ENCODE measurements at regions not wholly inside any gene's neighbourhood (a gene's known extent, or its start where the extent isn't known, plus 50 kb on each side); places are given as distances from the start of the nearest gene placed in this dataset.

- no peak for TF ChIP-seq CTCF (IDR thresholded peaks at IDR 0.05 in 8 of 11, conservative IDR thresholded peaks at IDR 0.05 in 3 of 11)
- no peak for TF ChIP-seq POLR2A (IDR thresholded peaks at IDR 0.05)
- TF ChIP-seq POLR2AphosphoS5 (IDR thresholded peaks at IDR 0.05) = no peak
These were observed 64.3 kb upstream of the AFDN start for GRCh38 chr6:167762259-167762962.
